WTC11 (cell line): ENCODE measurements at regions not wholly inside any gene's neighbourhood (a gene's known extent, or its start where the extent isn't known, plus 50 kb on each side); places are given as distances from the start of the nearest gene placed in this dataset.
"Not testable (repeated sequence)": the region's sequence is repeated elsewhere in the genome, so short reads cannot be mapped to it uniquely, and the experiment has no call there.

Experiments used
- ATAC-seq: fragments of 200-7000 bp; cut with Tn5 transposase; 2 replicates; pipeline ENCODE4 v1.10.0; 2021; ENCODE audit warnings: mild to moderate bottlenecking, moderate library complexity
- CTCF ChIA-PET: fragments of 300-600 bp; sonication (Branson Sonifier 250); formaldehyde crosslinking; loops from one replicate; lab custom pipeline; 2021; ENCODE audit warnings: antibody characterized with exemption; lab: Charles Lee
- POLR2A ChIA-PET: fragments of 350-600 bp; sonication (Branson Sonifier 250); formaldehyde crosslinking; loops from one replicate; lab custom pipeline; 2021; ENCODE audit warnings: antibody characterized with exemption; lab: Charles Lee
- DNase-seq: peaks from one replicate; pipeline ENCODE4 v3.0.0; 2021; ENCODE audit warnings: low spot score
- H3K27ac Mint-ChIP-seq: 2 replicates; pipeline ENCODE4 v1.8.0; 2021; ENCODE audit warnings: mixed read lengths
- H3K27me3 Mint-ChIP-seq: 2 replicates; pipeline ENCODE4 v1.8.0; 2021; ENCODE audit warnings: low read depth, mild to moderate bottlenecking, moderate library complexity, mixed read lengths
- H3K36me3 Mint-ChIP-seq: 2 replicates; pipeline ENCODE4 v1.8.0; 2021; ENCODE audit warnings: mixed read lengths
- H3K4me1 Mint-ChIP-seq: 2 replicates; pipeline ENCODE4 v1.8.0; 2022; ENCODE audit warnings: mixed read lengths
- H3K4me3 Mint-ChIP-seq: 2 replicates; pipeline ENCODE4 v1.8.0; 2021; ENCODE audit warnings: mild to moderate bottlenecking, moderate library complexity, mixed read lengths
- H3K9me3 Mint-ChIP-seq: 2 replicates; pipeline ENCODE4 v1.8.0; 2021; ENCODE audit warnings: mixed read lengths
- ATF3 ChIP-seq: sonication (generic); formaldehyde crosslinking; conservative IDR thresholded peaks from 2 replicates; pipeline ENCODE4 v1.8.1; 2022; ENCODE audit warnings: mild to moderate bottlenecking, missing genetic modification reagents
- HMGA2 ChIP-seq: fragments of 250-450 bp; sonication (Bioruptor Pico); IDR thresholded peaks from 2 replicates; pipeline ENCODE4 v1.4.0; 2021; ENCODE audit warnings: mild to moderate bottlenecking, moderate library complexity
- NFYB ChIP-seq: sonication (generic); formaldehyde crosslinking; conservative IDR thresholded peaks from 2 replicates; pipeline ENCODE4 v1.8.0; 2022; ENCODE audit warnings: low read depth, missing genetic modification reagents
- SOX15 ChIP-seq: fragments of 250-450 bp; sonication (Bioruptor Pico); IDR thresholded peaks from 2 replicates; pipeline ENCODE4 v1.9.0; 2021; ENCODE audit warnings: mild to moderate bottlenecking
- STAT6 ChIP-seq: sonication (generic); formaldehyde crosslinking; conservative IDR thresholded peaks from 2 replicates; pipeline ENCODE4 v1.8.1; 2023; ENCODE audit warnings: mild to moderate bottlenecking, low read depth, missing genetic modification reagents, moderate library complexity
- USF1 ChIP-seq: sonication (generic); formaldehyde crosslinking; IDR thresholded peaks from 2 replicates; pipeline ENCODE4 v1.8.0; 2022; ENCODE audit warnings: mild to moderate bottlenecking, missing genetic modification reagents
- USF2 ChIP-seq: sonication (generic); formaldehyde crosslinking; IDR thresholded peaks from 2 replicates; pipeline ENCODE4 v1.8.1; 2023; ENCODE audit warnings: mild to moderate bottlenecking, missing genetic modification reagents, moderate library complexity
- ZNF317 ChIP-seq: sonication (generic); formaldehyde crosslinking; IDR thresholded peaks from 2 replicates; pipeline ENCODE4 v1.8.1; 2023; ENCODE audit warnings: low read depth, mild to moderate bottlenecking, moderate library complexity, missing genetic modification reagents, borderline replicate concordance
- ZNF396 ChIP-seq: fragments of 250-450 bp; sonication (Bioruptor Pico); IDR thresholded peaks from 2 replicates; pipeline ENCODE4 v1.8.0; 2021; ENCODE audit warnings: mild to moderate bottlenecking, moderate library complexity, borderline replicate concordance
- ZNF425 ChIP-seq: fragments of 250-450 bp; sonication (Bioruptor Pico); conservative IDR thresholded peaks from 2 replicates; pipeline ENCODE4 v1.9.0; 2021; ENCODE audit warnings: mild to moderate bottlenecking

- TF ChIP-seq STAT6 (CRISPR knock-in tag) (no peak), HMGA2 (CRISPR knock-in tag) (no peak), ZNF396 (CRISPR knock-in tag) (no peak), ATF3 (CRISPR knock-in tag) (no peak), SOX15 (CRISPR knock-in tag) (no peak)
These were observed 118.3 kb upstream of the EEF2KMT start (continued) for GRCh38 chr16:5215901-5216300.

- H3K27ac Mint-ChIP-seq = no peak overlapping the region
- ChIA-PET CTCF (no interaction called here), POLR2A (no interaction called here)
- no peaks in the 10 kb centered on the region for H3K36me3 Mint-ChIP-seq
- no peak for ATAC-seq
- 0 out of 2 replicates have a peak overlapping the region, but pooled peaks have one; percentile 50 for H3K4me3 Mint-ChIP-seq
- H3K27me3 Mint-ChIP-seq = peaks cover 96% of the 10 kb centered on the region
- no peak for TF ChIP-seq ZNF317 (CRISPR knock-in tag)
- no peak for TF ChIP-seq ZNF425 (CRISPR knock-in tag)
- TF ChIP-seq ATF3 (CRISPR knock-in tag) = no peak
- peaks cover 12% of the 10 kb centered on the region; the same call in 1 of the 2 replicates for H3K9me3 Mint-ChIP-seq
- peaks cover 42% of the 10 kb centered on the region for H3K4me1 Mint-ChIP-seq
- no peak for DNase-seq
These were observed 116.9 kb upstream of the EEF2KMT start for GRCh38 chr16:5214466-5214865.

GRCh38 chr16:5212501-5212900 lies 114.9 kb upstream of the EEF2KMT start:
- Mint-ChIP-seq H3K4me3 (peak overlapping the region; percentile 50), H3K4me1 (peaks cover 42% of the 10 kb centered on the region), H3K27me3 (peaks cover 88% of the 10 kb centered on the region), H3K9me3 (peaks cover 19% of the 10 kb centered on the region)
- H3K36me3 Mint-ChIP-seq, ATAC-seq, POLR2A ChIA-PET, DNase-seq, H3K27ac Mint-ChIP-seq: not testable (repeated sequence)
- CTCF ChIA-PET = interaction anchor here (0.6 to 1.2 kb wide), 2 partner anchors 23 to 79 kb away, joined by 3 read pairs; no protein-coding TSS in a partner anchor

GRCh38 chr16:5207862-5208498 lies 110.4 kb upstream of the EEF2KMT start:
- CTCF ChIA-PET, H3K4me3 Mint-ChIP-seq, H3K27ac Mint-ChIP-seq, POLR2A ChIA-PET, ATAC-seq, DNase-seq: not testable (repeated sequence)
- H3K9me3 Mint-ChIP-seq = peaks cover 27% of the 10 kb centered on the region
- TF ChIP-seq NFYB (CRISPR knock-in tag) = 0 out of 2 replicates have a peak, but pooled peaks have one; percentile 35
- TF ChIP-seq USF2 = peak; percentile 91
- peak; percentile 88 for TF ChIP-seq USF1
- H3K27me3 Mint-ChIP-seq = peaks cover 45% of the 10 kb centered on the region
- peaks cover 13% of the 10 kb centered on the region for H3K36me3 Mint-ChIP-seq
- peaks cover 23% of the 10 kb centered on the region for H3K4me1 Mint-ChIP-seq
